HepG2 (cell line): ENCODE measurements at regions not wholly inside any gene's neighbourhood (a gene's known extent, or its start where the extent isn't known, plus 50 kb on each side); places are given as distances from the start of the nearest gene placed in this dataset.

ENCODE experiments used
- ELF4 ChIP-seq: sonication (generic); formaldehyde crosslinking; IDR thresholded peaks from 2 replicates; pipeline ENCODE4 v1.5.0; 2020; ENCODE audit warnings: missing genetic modification reagents, mild to moderate bottlenecking, moderate library complexity, borderline replicate concordance
- FOXM1 ChIP-seq: sonication (generic); formaldehyde crosslinking; IDR thresholded peaks from 2 replicates; pipeline ENCODE4 v1.5.0; 2020; ENCODE audit warnings: missing genetic modification reagents
- GLI4 ChIP-seq: sonication (generic); formaldehyde crosslinking; IDR thresholded peaks from 2 replicates; pipeline ENCODE4 v1.5.1; 2020; ENCODE audit warnings: missing genetic modification reagents, mild to moderate bottlenecking, moderate library complexity, borderline replicate concordance
- POLR2A ChIP-seq, 2 experiments: IDR thresholded peaks; 2 replicates each; pipeline ENCODE4 v1.6.1; 2011; ENCODE audit warnings: low read depth in 2 of 2, low read length in 2 of 2, mild to moderate bottlenecking in 1 of 2, moderate library complexity in 1 of 2; ENCODE audit not compliant: insufficient read depth in 1 of 2
- TF ChIP-seq, protein P1 (sequence below): sonication (generic); formaldehyde crosslinking; IDR thresholded peaks from 2 replicates; pipeline ENCODE4 v1.5.0; 2020; ENCODE audit warnings: mild to moderate bottlenecking, missing genetic modification reagents, moderate library complexity
- TF ChIP-seq, protein P2 (sequence below): IDR thresholded peaks from 2 replicates; pipeline ENCODE4 v1.6.1; 2016

GRCh38 chr12:92073094-92073493 lies 72.6 kb downstream of the BTG1 start:
- TF ChIP-seq GLI4: no peak
- TF ChIP-seq FOXM1: no peak
- no peak for TF ChIP-seq POLR2A (IDR thresholded peaks at IDR 0.05; ENCODE audit: insufficient read depth in 1 of 2, low read depth in 2 of 2, low read length in 2 of 2)
- TF ChIP-seq, protein P1, sequence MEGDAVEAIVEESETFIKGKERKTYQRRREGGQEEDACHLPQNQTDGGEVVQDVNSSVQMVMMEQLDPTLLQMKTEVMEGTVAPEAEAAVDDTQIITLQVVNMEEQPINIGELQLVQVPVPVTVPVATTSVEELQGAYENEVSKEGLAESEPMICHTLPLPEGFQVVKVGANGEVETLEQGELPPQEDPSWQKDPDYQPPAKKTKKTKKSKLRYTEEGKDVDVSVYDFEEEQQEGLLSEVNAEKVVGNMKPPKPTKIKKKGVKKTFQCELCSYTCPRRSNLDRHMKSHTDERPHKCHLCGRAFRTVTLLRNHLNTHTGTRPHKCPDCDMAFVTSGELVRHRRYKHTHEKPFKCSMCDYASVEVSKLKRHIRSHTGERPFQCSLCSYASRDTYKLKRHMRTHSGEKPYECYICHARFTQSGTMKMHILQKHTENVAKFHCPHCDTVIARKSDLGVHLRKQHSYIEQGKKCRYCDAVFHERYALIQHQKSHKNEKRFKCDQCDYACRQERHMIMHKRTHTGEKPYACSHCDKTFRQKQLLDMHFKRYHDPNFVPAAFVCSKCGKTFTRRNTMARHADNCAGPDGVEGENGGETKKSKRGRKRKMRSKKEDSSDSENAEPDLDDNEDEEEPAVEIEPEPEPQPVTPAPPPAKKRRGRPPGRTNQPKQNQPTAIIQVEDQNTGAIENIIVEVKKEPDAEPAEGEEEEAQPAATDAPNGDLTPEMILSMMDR (CRISPR knock-in tag): no peak
- TF ChIP-seq, protein P2, sequence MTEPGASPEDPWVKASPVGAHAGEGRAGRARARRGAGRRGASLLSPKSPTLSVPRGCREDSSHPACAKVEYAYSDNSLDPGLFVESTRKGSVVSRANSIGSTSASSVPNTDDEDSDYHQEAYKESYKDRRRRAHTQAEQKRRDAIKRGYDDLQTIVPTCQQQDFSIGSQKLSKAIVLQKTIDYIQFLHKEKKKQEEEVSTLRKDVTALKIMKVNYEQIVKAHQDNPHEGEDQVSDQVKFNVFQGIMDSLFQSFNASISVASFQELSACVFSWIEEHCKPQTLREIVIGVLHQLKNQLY: no peak
- no peak for TF ChIP-seq ELF4 (CRISPR knock-in tag)
